ENCODE measurements at regions not wholly inside any gene's neighbourhood (a gene's known extent, or its start where the extent isn't known, plus 50 kb on each side); places are given as distances from the start of the nearest gene placed in this dataset.
"Not testable (repeated sequence)": the region's sequence is repeated elsewhere in the genome, so short reads cannot be mapped to it uniquely, and the experiment has no call there.

- DNase-seq (ENCODE audit: low spot score in 2 of 2) (no peak), ATAC-seq (replicated peaks; ENCODE audit: extremely low read depth, poor library complexity, severe bottlenecking) (no peak)
- Mint-ChIP-seq H3K27ac (ENCODE audit: low read depth) (no peak overlapping the region), H3K36me3 (ENCODE audit: insufficient read depth) (no peaks in the 10 kb centered on the region), H3K27me3 (no peaks in the 10 kb centered on the region), H3K4me1 (no peaks in the 10 kb centered on the region), H3K9me3 (no peaks in the 10 kb centered on the region), H3K4me3 (no peak overlapping the region)
These were observed 894.4 kb upstream of the B3GALT2 start for GRCh38 chr1:194080826-194081225.

GRCh38 chr1:194078765-194079164, 892.4 kb upstream of the B3GALT2 start:
- Mint-ChIP-seq H3K9me3 (no peaks in the 10 kb centered on the region), H3K36me3 (ENCODE audit: insufficient read depth) (no peaks in the 10 kb centered on the region), H3K4me1 (no peaks in the 10 kb centered on the region), H3K27me3 (no peaks in the 10 kb centered on the region), H3K27ac (ENCODE audit: low read depth) (no peak overlapping the region), H3K4me3 (no peak overlapping the region)
- DNase-seq (ENCODE audit: low spot score in 2 of 2), result no peak
- ATAC-seq (replicated peaks; ENCODE audit: extremely low read depth, poor library complexity, severe bottlenecking), result no peak

- DNase-seq (ENCODE audit: low spot score in 2 of 2) (no peak), ATAC-seq (replicated peaks; ENCODE audit: extremely low read depth, poor library complexity, severe bottlenecking) (no peak)
- no peaks in the 10 kb centered on the region for H3K36me3 Mint-ChIP-seq (ENCODE audit: insufficient read depth)
- H3K4me1 Mint-ChIP-seq, result no peaks in the 10 kb centered on the region
- H3K4me3 Mint-ChIP-seq, result no peak overlapping the region
- no peak overlapping the region for H3K27ac Mint-ChIP-seq (ENCODE audit: low read depth)
- no peaks in the 10 kb centered on the region for H3K27me3 Mint-ChIP-seq
- H3K9me3 Mint-ChIP-seq, result no peaks in the 10 kb centered on the region
These were observed 890.2 kb upstream of the B3GALT2 start for GRCh38 chr1:194076646-194077045.

- no peaks in the 10 kb centered on the region for H3K9me3 Mint-ChIP-seq
- no peak overlapping the region for H3K27ac Mint-ChIP-seq (ENCODE audit: low read depth)
- no peak overlapping the region for H3K4me3 Mint-ChIP-seq
- H3K27me3 Mint-ChIP-seq, result no peaks in the 10 kb centered on the region
- H3K36me3 Mint-ChIP-seq (ENCODE audit: insufficient read depth), result no peaks in the 10 kb centered on the region
- ATAC-seq (replicated peaks; ENCODE audit: extremely low read depth, poor library complexity, severe bottlenecking) (no peak), DNase-seq (ENCODE audit: low spot score in 2 of 2) (no peak)
- no peaks in the 10 kb centered on the region for H3K4me1 Mint-ChIP-seq
These were observed 887.4 kb upstream of the B3GALT2 start for GRCh38 chr1:194073833-194074232.

- Mint-ChIP-seq H3K4me3 (no peak overlapping the region), H3K27ac (ENCODE audit: low read depth) (no peak overlapping the region), H3K4me1 (no peaks in the 10 kb centered on the region), H3K36me3 (ENCODE audit: insufficient read depth) (no peaks in the 10 kb centered on the region), H3K9me3 (no peaks in the 10 kb centered on the region), H3K27me3 (no peaks in the 10 kb centered on the region)
- DNase-seq (ENCODE audit: low spot score in 2 of 2) (no peak), ATAC-seq (replicated peaks; ENCODE audit: extremely low read depth, poor library complexity, severe bottlenecking) (no peak)
These were observed 884.8 kb upstream of the B3GALT2 start for GRCh38 chr1:194071205-194071604.

GRCh38 chr1:194069831-194070218, 883.4 kb upstream of the B3GALT2 start:
- DNase-seq (ENCODE audit: low spot score in 2 of 2), result no peak
- Mint-ChIP-seq H3K27me3 (no peaks in the 10 kb centered on the region), H3K4me1 (no peaks in the 10 kb centered on the region), H3K4me3 (no peak overlapping the region), H3K9me3 (no peaks in the 10 kb centered on the region), H3K27ac (ENCODE audit: low read depth) (no peak overlapping the region), H3K36me3 (ENCODE audit: insufficient read depth) (no peaks in the 10 kb centered on the region)
- no peak for ATAC-seq (replicated peaks; ENCODE audit: extremely low read depth, poor library complexity, severe bottlenecking)

- ATAC-seq (replicated peaks; ENCODE audit: extremely low read depth, poor library complexity, severe bottlenecking) (no peak), DNase-seq (ENCODE audit: low spot score in 2 of 2) (no peak)
- no peaks in the 10 kb centered on the region for H3K27me3 Mint-ChIP-seq
- H3K9me3 Mint-ChIP-seq, result no peaks in the 10 kb centered on the region
- H3K4me1 Mint-ChIP-seq, result no peaks in the 10 kb centered on the region
- no peaks in the 10 kb centered on the region for H3K36me3 Mint-ChIP-seq (ENCODE audit: insufficient read depth)
- no peak overlapping the region for H3K4me3 Mint-ChIP-seq
- H3K27ac Mint-ChIP-seq (ENCODE audit: low read depth), result no peak overlapping the region
These were observed 882.9 kb upstream of the B3GALT2 start for GRCh38 chr1:194069168-194069830.

- H3K4me3 Mint-ChIP-seq, result no peak overlapping the region
- H3K27ac Mint-ChIP-seq (ENCODE audit: low read depth), result no peak overlapping the region
- no peak for DNase-seq (ENCODE audit: low spot score in 2 of 2)
- no peaks in the 10 kb centered on the region for H3K4me1 Mint-ChIP-seq
- H3K36me3 Mint-ChIP-seq (ENCODE audit: insufficient read depth), result no peaks in the 10 kb centered on the region
- no peaks in the 10 kb centered on the region for H3K27me3 Mint-ChIP-seq
- H3K9me3 Mint-ChIP-seq, result no peaks in the 10 kb centered on the region
- no peak for ATAC-seq (replicated peaks; ENCODE audit: extremely low read depth, poor library complexity, severe bottlenecking)
These were observed 882.2 kb upstream of the B3GALT2 start for GRCh38 chr1:194068446-194069167.

- H3K27me3 Mint-ChIP-seq, result no peaks in the 10 kb centered on the region
- ATAC-seq (replicated peaks; ENCODE audit: extremely low read depth, poor library complexity, severe bottlenecking) (no peak), DNase-seq (ENCODE audit: low spot score in 2 of 2) (no peak)
- H3K4me1 Mint-ChIP-seq, result no peaks in the 10 kb centered on the region
- no peak overlapping the region for H3K27ac Mint-ChIP-seq (ENCODE audit: low read depth)
- H3K4me3 Mint-ChIP-seq, result no peak overlapping the region
- no peaks in the 10 kb centered on the region for H3K36me3 Mint-ChIP-seq (ENCODE audit: insufficient read depth)
- H3K9me3 Mint-ChIP-seq, result no peaks in the 10 kb centered on the region
These were observed 881.4 kb upstream of the B3GALT2 start for GRCh38 chr1:194067772-194068171.

- Mint-ChIP-seq H3K9me3 (peaks cover 11% of the 10 kb centered on the region), H3K4me3 (no peak overlapping the region), H3K27me3 (no peaks in the 10 kb centered on the region), H3K36me3 (ENCODE audit: insufficient read depth) (no peaks in the 10 kb centered on the region), H3K4me1 (peaks cover 9% of the 10 kb centered on the region), H3K27ac (ENCODE audit: low read depth) (no peak overlapping the region)
- no peak for DNase-seq (ENCODE audit: low spot score in 2 of 2)
- no peak for ATAC-seq (replicated peaks; ENCODE audit: extremely low read depth, poor library complexity, severe bottlenecking)
These were observed 876.5 kb upstream of the B3GALT2 start for GRCh38 chr1:194062962-194063361.

GRCh38 chr1:194062526-194062925, 876.1 kb upstream of the B3GALT2 start:
- Mint-ChIP-seq H3K36me3 (ENCODE audit: insufficient read depth) (no peaks in the 10 kb centered on the region), H3K9me3 (peaks cover 11% of the 10 kb centered on the region), H3K27me3 (no peaks in the 10 kb centered on the region), H3K4me3 (no peak overlapping the region), H3K4me1 (peaks cover 9% of the 10 kb centered on the region), H3K27ac (ENCODE audit: low read depth) (no peak overlapping the region)
- ATAC-seq (replicated peaks; ENCODE audit: extremely low read depth, poor library complexity, severe bottlenecking) (no peak), DNase-seq (ENCODE audit: low spot score in 2 of 2) (no peak)

GRCh38 chr1:194060481-194060880, 874.1 kb upstream of the B3GALT2 start:
- peak overlapping the region; percentile 25 for H3K27ac Mint-ChIP-seq (ENCODE audit: low read depth)
- DNase-seq (ENCODE audit: low spot score in 2 of 2) (no peak), ATAC-seq (replicated peaks; ENCODE audit: extremely low read depth, poor library complexity, severe bottlenecking) (no peak)
- no peaks in the 10 kb centered on the region for H3K27me3 Mint-ChIP-seq
- H3K9me3 Mint-ChIP-seq, result peaks cover 11% of the 10 kb centered on the region
- H3K4me1 Mint-ChIP-seq, result peaks cover 21% of the 10 kb centered on the region
- no peaks in the 10 kb centered on the region for H3K36me3 Mint-ChIP-seq (ENCODE audit: insufficient read depth)
- H3K4me3 Mint-ChIP-seq, result peak overlapping the region; percentile 47

GRCh38 chr1:194058268-194058667, 871.9 kb upstream of the B3GALT2 start:
- not testable (repeated sequence) for ATAC-seq (replicated peaks; ENCODE audit: extremely low read depth, poor library complexity, severe bottlenecking); H3K27ac Mint-ChIP-seq (ENCODE audit: low read depth); H3K4me3 Mint-ChIP-seq; H3K36me3 Mint-ChIP-seq (ENCODE audit: insufficient read depth); DNase-seq (ENCODE audit: low spot score in 2 of 2); H3K27me3 Mint-ChIP-seq
- Mint-ChIP-seq H3K9me3 (peaks cover 11% of the 10 kb centered on the region), H3K4me1 (peaks cover 21% of the 10 kb centered on the region)
